H54 (cell line): ENCODE measurements at regions not wholly inside any gene's neighbourhood (a gene's known extent, or its start where the extent isn't known, plus 50 kb on each side); places are given as distances from the start of the nearest gene placed in this dataset.

Experiments used
- DNase-seq: peaks from one replicate; pipeline ENCODE4 v3.0.0; 2011; ENCODE audit warnings: low spot score, mixed read lengths; ENCODE audit not compliant: insufficient read length
- FAIRE-seq: peaks from 3 replicates; lab custom pipeline; 2011; peaks lifted over from hg19 to GRCh38; lab: Jason Lieb, UNC
- POLR2A ChIP-seq: IDR thresholded peaks from 2 replicates; pipeline ENCODE4 v1.6.1; 2011; ENCODE audit warnings: low read depth, mild to moderate bottlenecking, low read length

DNA sequence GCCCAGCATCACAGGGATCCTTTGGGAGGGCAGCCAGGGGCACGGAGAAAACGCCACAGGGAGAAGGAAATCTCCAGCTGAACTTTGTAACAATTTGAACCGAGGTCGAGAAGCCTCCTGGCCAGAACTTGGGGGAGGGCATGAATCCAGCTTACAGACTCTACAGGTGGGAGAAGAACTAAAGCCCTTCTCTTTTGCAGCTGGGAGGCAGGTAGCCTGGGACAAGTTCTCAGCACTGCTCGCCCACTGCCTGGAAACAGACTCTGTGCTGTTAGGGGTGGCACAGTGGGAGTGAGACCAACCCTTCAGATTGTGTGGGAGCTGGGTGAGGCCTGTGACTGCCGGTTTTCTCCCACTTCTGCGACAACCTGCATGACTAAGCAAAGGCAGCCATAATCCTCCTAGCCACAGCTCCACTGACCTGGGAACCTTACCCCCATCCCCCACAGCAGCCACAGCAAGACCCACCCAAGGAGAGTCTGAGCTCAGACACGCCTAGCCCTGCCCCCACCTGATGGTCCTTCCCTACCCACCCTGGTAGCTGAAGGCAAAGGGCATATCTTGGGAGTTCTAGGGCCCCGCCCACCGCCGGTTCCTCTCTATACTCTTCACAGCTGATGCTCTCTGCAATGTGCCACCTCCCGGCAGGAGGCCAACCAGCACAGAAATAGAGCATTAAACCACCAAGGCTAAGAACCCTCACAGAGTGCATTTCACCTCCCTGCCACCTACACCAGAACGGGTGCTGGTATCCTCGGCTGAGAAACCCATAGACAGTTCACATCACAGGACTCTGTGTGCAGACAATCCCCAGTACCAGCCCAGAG, 136.0 kb upstream of the SIX2 start:
- TF ChIP-seq POLR2A, result no peak
- FAIRE-seq (no peak), DNase-seq (no peak)

DNA sequence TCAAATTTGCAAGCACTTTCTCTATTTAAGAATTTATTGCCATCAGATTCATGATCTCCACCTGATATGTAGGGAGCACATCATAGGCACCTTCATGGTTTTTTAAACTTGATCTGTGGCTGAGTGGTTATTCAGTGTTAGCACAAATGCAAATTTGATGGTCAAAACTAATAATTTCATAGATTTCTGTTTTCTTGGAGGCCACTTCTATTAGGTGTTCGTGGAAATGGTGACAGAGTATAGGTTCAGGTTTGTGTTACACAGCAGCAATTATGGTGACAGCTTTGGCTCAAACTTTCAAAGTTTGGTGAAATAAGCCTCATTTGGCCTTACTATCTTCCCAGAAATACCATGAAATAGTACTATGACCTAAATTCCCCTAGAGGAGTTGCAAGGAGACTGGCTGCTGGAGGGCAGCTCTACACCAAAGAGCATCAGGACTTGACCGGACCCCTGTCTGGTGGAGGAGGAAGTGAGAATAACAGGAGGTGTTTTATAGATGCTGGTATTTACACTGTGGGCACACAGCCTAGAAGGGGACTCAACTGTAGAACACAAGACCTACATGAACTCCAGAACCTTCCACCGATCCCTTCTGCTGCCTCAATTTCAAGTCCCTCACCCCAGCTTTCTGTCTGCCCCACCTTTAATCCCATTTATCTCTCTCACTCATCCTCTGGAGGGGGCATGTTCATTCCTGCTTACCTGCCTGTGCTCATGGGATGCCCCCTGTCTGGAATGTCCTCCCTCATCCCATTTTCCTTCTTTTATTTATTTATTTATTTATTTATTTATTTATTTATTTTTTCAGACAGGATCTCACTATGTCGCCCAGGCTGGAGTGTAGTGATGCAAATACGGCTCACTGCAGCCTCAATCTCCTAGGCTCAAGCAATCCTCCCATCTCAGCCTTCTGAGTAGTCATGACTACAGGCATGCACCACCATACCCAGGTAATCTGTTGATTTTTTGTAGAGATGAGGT, 132.9 kb upstream of the SIX2 start:
- DNase-seq, result no peak
- TF ChIP-seq POLR2A, result no peak
- no peak for FAIRE-seq

DNA sequence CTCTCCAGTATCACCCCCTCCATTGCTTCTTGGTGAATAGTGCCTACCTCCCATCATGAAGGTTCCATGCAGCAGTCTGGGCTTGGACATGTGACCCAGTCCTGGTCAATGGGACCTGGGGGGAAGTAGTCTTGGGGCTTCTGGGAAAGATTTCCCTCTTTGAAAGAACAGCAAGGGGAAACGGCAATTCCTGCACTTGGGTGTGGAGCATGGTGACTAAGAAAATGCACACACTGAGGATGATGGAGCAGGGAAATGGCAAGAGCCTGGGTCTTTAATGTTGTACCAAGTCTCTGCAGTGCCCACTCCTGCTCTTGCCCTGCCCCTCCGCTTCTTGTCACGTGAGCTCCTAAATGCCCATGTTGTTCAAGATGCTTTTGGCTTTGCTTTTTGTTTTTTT, 131.4 kb upstream of the SIX2 start:
- no peak for FAIRE-seq
- no peak for DNase-seq
- TF ChIP-seq POLR2A, result no peak

DNA sequence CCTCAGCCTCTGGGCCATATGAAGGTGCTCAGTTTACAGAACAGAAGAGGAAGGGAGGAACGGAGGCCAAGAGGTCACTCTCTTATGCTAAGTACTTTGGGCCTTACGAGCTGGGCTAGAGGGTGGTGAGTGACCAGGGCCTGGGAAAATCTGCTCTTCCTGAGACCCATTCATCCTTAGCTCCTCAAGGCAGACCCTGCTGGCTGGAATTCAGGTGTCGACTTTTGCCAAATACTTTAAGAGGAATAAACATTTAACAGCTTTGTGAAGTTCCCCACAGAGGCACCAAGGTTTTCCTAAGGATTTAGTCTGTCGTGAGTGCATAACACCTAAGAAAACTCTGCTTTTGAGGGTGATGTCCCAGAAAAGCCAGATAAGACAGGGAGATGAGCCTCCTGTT, 129.7 kb upstream of the SIX2 start:
- FAIRE-seq, result no peak
- no peak for TF ChIP-seq POLR2A
- no peak for DNase-seq

DNA sequence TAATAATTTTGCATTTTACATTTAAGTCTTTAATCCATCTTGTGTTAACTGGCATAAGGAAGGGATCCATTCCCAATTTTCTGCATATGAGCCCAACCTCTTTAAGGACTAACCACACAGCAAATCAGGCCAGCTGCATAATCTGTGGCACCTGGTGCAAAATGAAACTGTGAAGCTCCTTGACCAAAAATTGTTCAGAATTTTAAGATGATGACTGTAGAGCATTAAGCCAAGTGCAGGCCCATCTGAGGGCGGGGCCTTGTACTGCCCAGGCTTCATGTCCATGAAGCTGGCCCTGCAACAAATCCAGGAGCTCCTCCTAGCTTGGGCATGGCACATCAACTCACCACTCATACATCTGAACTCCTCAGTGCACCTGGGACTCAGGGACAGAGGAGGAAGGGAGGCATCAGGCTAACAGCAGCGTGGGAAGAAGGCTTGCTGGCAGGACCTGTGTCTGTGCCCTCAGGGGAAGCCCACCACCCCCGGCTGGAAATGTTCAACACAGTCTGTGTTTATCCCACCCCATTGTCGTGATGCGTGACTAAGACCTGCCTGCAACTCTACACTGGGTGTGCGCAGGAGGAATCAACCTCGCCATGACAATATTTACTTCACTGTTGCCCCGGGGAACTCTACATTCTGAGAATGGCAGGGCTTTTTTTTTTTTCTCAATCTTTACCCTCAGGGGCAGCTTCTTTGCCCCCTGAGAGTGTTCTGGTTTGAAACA, 128.9 kb upstream of the SIX2 start:
- FAIRE-seq, result no peak
- DNase-seq, result no peak
- TF ChIP-seq POLR2A, result no peak

DNA sequence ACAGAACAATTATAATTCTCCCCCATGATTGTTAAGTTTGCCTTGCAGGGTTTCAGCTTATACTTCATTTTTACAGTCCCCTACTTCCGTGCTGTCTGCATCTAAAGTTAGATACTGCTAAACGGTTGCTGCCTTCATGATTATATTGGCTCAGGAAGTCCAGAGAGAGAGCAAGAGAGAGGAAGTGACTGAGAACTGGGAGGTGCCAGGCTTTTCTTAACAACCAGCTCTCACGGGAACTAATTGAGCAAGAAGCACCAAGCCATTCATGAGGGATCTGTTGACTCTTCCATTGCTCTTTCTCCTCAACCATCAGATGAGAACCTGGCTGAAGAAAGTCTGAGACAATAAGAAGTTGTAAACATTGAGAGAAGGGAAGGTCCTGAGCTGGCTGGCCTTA, 125.5 kb upstream of the SIX2 start:
- DNase-seq, result no peak
- TF ChIP-seq POLR2A, result no peak
- FAIRE-seq, result no peak

DNA sequence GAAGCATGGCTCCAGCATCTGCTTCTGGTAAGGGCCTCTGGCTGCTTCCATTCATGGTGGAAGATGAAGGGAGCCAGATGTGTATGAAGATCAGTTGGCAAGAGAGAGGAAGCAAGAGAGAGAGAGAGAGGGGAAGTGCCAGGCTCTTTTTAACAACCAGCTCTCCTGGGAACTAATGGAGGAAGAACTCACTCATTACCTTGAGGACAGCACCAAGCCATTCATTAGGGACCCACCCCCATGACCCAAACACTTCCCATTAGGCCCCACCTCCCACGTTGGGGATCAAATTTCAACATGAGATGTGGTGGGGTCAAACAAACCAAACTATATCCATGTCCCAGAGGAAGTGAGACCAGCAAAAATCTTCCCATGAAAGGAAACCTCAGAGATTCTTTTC, 124.8 kb upstream of the SIX2 start:
- FAIRE-seq (no peak), DNase-seq (no peak)
- TF ChIP-seq POLR2A, result no peak

DNA sequence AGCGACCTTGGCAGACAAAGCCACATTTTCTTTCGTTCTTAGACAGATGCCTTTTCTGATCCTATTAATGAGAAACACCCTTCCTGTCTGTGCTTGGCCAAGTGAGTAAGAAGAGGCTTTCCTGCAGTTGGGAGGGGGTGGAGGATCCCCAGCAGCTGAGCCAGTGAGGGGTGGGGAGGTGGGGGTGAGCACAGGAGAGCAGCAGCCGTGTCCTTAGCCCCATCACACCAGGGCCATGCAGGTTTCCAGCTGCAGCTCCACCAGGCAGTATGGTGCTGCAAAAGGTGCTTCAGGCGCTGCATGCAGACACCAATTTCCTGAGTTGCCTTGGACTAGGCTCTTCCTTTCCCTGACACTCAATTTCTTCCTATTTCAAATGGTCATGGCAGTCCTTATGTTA, 123.3 kb upstream of the SIX2 start:
- TF ChIP-seq POLR2A, result no peak
- DNase-seq (no peak), FAIRE-seq (no peak)

DNA sequence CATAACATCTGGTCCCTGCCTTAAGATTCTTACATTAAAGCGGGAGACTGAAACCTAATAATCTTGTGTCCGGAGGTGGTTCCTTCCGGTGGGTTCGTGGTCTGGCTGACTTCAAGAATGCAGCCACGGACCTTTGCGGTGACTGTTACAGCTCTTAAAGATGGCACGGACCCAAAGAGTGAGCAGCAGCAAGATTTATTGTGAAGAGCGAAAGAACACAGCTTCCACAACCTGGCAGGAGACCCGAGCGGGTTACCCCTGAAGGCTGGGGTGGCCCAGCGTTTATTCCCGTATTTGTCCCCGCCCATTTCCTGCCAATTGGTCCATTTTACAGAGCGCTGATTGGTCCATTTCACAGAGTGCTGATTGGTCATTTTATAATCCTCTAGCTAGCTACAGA, 122.3 kb upstream of the SIX2 start:
- FAIRE-seq (no peak), DNase-seq (peak; percentile 3)
- no peak for TF ChIP-seq POLR2A

DNA sequence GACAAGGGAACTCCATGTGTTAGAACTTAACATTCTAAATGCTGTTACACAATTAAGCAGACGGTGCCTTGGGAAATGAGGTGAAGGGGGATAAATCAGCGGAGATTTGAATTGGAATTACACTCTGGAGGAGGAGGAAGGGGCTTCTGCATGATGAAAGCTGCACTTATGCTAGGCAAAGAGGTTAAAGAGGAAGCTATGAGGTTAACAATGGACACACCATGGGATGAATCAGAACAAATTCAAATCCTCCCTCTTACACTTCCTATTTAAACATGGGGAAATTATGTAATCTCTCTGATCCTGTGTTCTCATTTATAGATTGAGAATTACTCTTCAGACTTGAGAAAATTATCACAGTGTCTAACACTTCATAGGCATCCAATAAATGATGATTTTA, 121.5 kb upstream of the SIX2 start:
- no peak for TF ChIP-seq POLR2A
- DNase-seq (no peak), FAIRE-seq (no peak)

DNA sequence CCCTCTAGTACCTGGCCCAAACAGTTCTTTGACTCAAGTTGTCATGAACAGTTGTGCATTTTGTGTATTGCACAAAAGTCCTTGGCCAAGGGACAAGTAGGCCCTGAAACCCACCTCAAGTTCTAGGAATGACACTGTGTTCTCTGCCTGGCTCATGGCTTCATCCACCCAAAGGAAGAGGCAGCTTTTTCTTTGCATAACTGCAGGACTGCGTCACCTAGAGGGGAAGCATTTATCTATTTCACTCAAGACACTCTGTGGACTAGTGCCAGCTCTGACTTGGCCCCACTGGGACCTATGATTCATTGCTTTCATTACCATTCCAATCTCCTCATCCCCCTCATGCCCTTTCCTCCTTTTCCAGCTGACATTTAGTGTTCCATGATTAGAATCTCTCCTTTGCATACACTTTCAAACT, 119.3 kb upstream of the SIX2 start:
- FAIRE-seq (peak; percentile 97), DNase-seq (peak; percentile 61)
- TF ChIP-seq POLR2A, result no peak

DNA sequence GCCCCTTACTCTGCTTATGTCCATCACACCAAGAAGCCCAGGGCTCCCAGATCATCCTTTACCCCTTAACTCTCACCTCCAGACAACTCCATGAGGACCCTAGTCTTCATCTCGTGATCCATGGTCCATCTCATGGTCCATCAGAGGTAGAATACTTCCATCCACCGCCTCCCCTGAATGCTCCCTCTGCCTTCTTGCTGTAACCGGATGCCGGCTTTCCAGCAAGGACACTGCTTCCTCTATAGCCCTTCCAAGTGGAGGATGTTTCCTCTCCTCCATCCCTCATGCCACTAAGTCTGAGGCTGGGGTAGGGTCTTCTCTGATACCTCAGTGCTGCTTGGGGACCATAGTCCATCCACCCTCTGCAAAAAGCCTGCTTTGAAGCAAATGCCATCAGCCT, 118.6 kb upstream of the SIX2 start:
- FAIRE-seq (no peak), DNase-seq (no peak)
- no peak for TF ChIP-seq POLR2A

DNA sequence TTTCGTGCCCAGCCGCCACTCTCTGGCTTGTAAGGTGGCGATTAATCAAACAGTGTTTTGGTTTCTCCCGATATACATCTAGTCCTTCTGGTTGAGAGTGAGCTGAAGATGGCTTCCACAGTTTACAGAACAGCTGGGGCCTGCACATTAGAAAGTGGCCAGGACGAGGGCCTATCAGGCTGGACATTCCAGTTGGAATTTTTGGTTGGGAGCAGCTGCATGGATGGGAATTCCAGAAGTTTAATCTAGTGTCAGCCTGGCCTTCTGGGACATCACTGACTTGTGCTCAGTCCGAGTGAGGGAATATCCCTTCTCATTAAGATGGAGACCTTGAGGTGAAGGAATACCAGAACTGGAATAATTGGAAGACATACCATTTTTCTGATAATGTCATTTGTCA, 118.1 kb upstream of the SIX2 start:
- FAIRE-seq, result no peak
- no peak for DNase-seq
- no peak for TF ChIP-seq POLR2A

DNA sequence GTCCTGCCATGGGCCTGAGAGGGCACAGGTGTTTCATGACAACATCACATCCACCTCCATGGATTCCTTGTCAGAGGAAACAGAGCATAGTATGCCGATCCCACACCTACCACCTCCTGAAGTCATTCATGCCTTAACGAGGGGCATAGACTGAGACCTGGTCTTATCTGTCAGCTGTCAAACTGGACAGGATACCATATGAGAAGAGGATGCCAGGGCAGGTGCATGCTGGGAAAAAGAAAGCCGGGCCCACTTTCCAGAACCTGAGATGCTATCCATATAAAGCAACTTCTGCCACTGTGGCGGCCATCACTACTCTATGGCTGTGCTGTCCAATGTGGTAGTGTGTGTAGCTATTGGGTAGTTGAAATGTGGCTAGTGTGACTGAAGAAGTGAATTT, 116.0 kb upstream of the SIX2 start:
- no peak for TF ChIP-seq POLR2A
- no peak for FAIRE-seq
- no peak for DNase-seq

DNA sequence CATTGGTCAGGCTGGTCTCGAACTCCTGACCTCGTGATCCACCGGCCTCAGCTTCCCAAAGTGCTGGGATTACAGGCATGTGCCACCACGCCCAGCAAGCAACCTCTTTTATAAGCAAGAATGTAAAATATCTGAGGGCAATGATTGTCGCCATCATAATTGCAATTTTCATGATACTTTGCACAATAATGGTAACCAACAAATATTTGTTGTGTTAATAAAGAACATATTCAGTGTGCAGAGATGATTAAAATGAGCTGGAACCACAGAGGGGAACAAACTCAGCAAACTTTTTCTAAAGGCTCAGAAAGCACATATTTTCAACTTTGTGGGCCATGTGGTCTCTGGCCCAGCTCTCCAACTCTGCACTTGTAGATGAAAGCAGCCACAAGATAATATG, 115.2 kb upstream of the SIX2 start:
- no peak for FAIRE-seq
- no peak for TF ChIP-seq POLR2A
- DNase-seq, result no peak
